Panc1 (cell line): ENCODE measurements at regions not wholly inside any gene's neighbourhood (a gene's known extent, or its start where the extent isn't known, plus 50 kb on each side); places are given as distances from the start of the nearest gene placed in this dataset.

ENCODE experiments used
- ATAC-seq: fragments of 200-7000 bp; cut with Tn5 transposase; 2 replicates; pipeline ENCODE4 v1.9.1; 2020; ENCODE audit warnings: mild to moderate bottlenecking, moderate library complexity
- BruUV-seq: library from RNA; stranded (reverse); fragments of 400-500 nt; replicated peaks from 2 replicates; lab custom pipeline; 2021; lab: Mats Ljungman, UMichigan
- CTCF ChIA-PET: fragments of 300-600 bp; sonication (Branson Sonifier 250); formaldehyde crosslinking; loops from one replicate; lab custom pipeline; 2022; ENCODE audit warnings: antibody characterized with exemption; lab: Charles Lee
- POLR2A ChIA-PET: fragments of 300-600 bp; sonication (Branson Sonifier 250); formaldehyde crosslinking; loops from one replicate; lab custom pipeline; 2022; ENCODE audit warnings: antibody characterized with exemption; lab: Charles Lee
- DNase-seq: peaks from one replicate; pipeline ENCODE4 v3.0.0-alpha.2; 2010; ENCODE audit warnings: low read depth, low spot score
- H3K27ac ChIP-seq: 2 replicates; pipeline ENCODE4 v1.5.1; 2011; ENCODE audit warnings: mild to moderate bottlenecking, low read length, inconsistent platforms
- H3K27me3 ChIP-seq: fragments of 200-500 bp; sonication (Bioruptor generic); 2 replicates; pipeline ENCODE4 v1.6.0; 2014; ENCODE audit warnings: low read length, inconsistent platforms; ENCODE audit not compliant: control insufficient read depth, insufficient read depth
- H3K36me3 ChIP-seq: fragments of 200-500 bp; sonication (Bioruptor generic); 2 replicates; pipeline ENCODE4 v1.5.1; 2014; ENCODE audit warnings: inconsistent platforms, mild to moderate bottlenecking, low read length, moderate library complexity; ENCODE audit not compliant: control insufficient read depth, insufficient read depth
- H3K4me1 ChIP-seq: 2 replicates; pipeline ENCODE4 v1.5.1; 2011; ENCODE audit warnings: inconsistent platforms, mild to moderate bottlenecking, low read length, moderate library complexity; ENCODE audit not compliant: control insufficient read depth, insufficient read depth
- H3K4me3 ChIP-seq, 2 experiments: 2 replicates each; pipeline ENCODE4 v1.5.1; 2011 to 2012; ENCODE audit warnings: low read depth in 2 of 2, low read length in 2 of 2, mild to moderate bottlenecking in 2 of 2, inconsistent platforms in 1 of 2, moderate library complexity in 1 of 2
- H3K9me3 ChIP-seq: fragments of 200-500 bp; sonication (Bioruptor generic); 2 replicates; pipeline ENCODE4 v1.5.1; 2014; ENCODE audit warnings: low read depth, mild to moderate bottlenecking, inconsistent platforms, low read length, moderate library complexity; ENCODE audit not compliant: control insufficient read depth, insufficient read depth
- CTCF ChIP-seq: fragments of 450-650 bp; IDR thresholded peaks from 2 replicates; pipeline ENCODE4 v1.5.1; 2017; ENCODE audit warnings: mild to moderate bottlenecking
- POLR2AphosphoS5 ChIP-seq: IDR thresholded peaks from 2 replicates; pipeline ENCODE4 v1.6.1; 2012; ENCODE audit warnings: mild to moderate bottlenecking, low read depth, low read length, moderate library complexity
- REST ChIP-seq, 2 experiments: IDR thresholded peaks; 2 replicates each; pipeline ENCODE4 v1.6.1; 2011 to 2012; ENCODE audit warnings: low read depth in 2 of 2, control low read depth in 1 of 2, low read length in 1 of 2, mild to moderate bottlenecking in 1 of 2, moderate library complexity in 1 of 2; ENCODE audit not compliant: insufficient read depth in 1 of 2
- SIN3A ChIP-seq: IDR thresholded peaks from 2 replicates; pipeline ENCODE4 v1.6.1; 2012; ENCODE audit warnings: low read depth, mild to moderate bottlenecking, low read length, moderate library complexity, borderline replicate concordance; ENCODE audit not compliant: insufficient read depth
- TCF7L2 ChIP-seq: IDR thresholded peaks from 2 replicates; pipeline ENCODE4 v1.6.1; 2011; ENCODE audit warnings: mild to moderate bottlenecking, low read depth, low read length, inconsistent platforms
- in situ Hi-C: cut with HindIII; loops from 2 replicates; pipeline ENCODE4 v1.10.0; 2016; ENCODE audit warnings: low sequenced_read_pairs, low pct_unique_long_range_greater_than_20kb
- intact Hi-C: fragments of 100-400 bp; cut with micrococcal nuclease; formaldehyde crosslinking; loops from one replicate; pipeline ENCODE4 v1.10.0; 2022; ENCODE audit not compliant: unreplicated experiment

- no TSS peak for BruUV-seq
- Histone ChIP-seq H3K36me3 (no peaks in the 10 kb centered on the region), H3K27ac (no peak overlapping the region), H3K4me1 (no peaks in the 10 kb centered on the region), H3K9me3 (no peaks in the 10 kb centered on the region), H3K27me3 (no peaks in the 10 kb centered on the region; the same call in 1 of the 2 replicates), H3K4me3 (no peak overlapping the region)
- CTCF ChIA-PET: no interaction called here
- TF ChIP-seq TCF7L2 (no peak), REST (IDR thresholded peaks at IDR 0.05; ENCODE audit: insufficient read depth in 1 of 2, low read depth in 2 of 2, low read length in 1 of 2) (no peak), POLR2AphosphoS5 (no peak), CTCF (no peak)
- intact Hi-C loops (no loop called here), in situ Hi-C loops (no loop called here)
- ATAC-seq: no peak
- POLR2A ChIA-PET: no interaction called here
- no peak for DNase-seq
Measured at GRCh38 chr6:98039904-98040607, 757.0 kb upstream of the MMS22L start.

DNA sequence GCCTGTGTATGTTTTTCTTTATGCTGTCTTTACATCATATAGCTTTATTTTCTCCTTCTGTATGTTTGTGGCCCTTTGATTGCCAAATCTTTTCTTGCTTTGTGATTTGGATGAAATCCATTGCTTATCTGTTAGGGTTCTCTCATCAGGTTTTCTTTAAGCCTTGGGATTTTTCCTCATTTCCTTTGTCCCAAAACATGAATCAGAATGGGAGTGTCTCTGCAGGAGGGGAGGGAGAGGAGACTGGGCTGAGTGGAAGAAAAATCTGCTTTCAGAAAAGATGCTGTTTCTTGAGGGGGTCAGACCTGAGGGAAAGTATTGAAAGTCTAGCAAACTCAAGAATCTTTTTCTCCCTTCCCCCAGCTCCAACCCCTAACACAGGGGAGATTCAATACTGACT lies 758.0 kb upstream of the MMS22L start:
- Histone ChIP-seq H3K9me3 (no peaks in the 10 kb centered on the region), H3K36me3 (no peaks in the 10 kb centered on the region), H3K4me3 (no peak overlapping the region), H3K4me1 (no peaks in the 10 kb centered on the region), H3K27me3 (no peaks in the 10 kb centered on the region; the same call in 1 of the 2 replicates), H3K27ac (no peak overlapping the region)
- ChIA-PET POLR2A (no interaction called here), CTCF (no interaction called here)
- no TSS peak for BruUV-seq
- DNase-seq (no peak), ATAC-seq (no peak)
- in situ Hi-C loops (no loop called here), intact Hi-C loops (no loop called here)
- TF ChIP-seq REST (IDR thresholded peaks at IDR 0.05; ENCODE audit: insufficient read depth in 1 of 2, low read depth in 2 of 2, low read length in 1 of 2) (no peak), CTCF (no peak), POLR2AphosphoS5 (no peak), SIN3A (no peak), TCF7L2 (no peak)
